ENCODE measurements at regions not wholly inside any gene's neighbourhood (a gene's known extent, or its start where the extent isn't known, plus 50 kb on each side); places are given as distances from the start of the nearest gene placed in this dataset.

DNA sequence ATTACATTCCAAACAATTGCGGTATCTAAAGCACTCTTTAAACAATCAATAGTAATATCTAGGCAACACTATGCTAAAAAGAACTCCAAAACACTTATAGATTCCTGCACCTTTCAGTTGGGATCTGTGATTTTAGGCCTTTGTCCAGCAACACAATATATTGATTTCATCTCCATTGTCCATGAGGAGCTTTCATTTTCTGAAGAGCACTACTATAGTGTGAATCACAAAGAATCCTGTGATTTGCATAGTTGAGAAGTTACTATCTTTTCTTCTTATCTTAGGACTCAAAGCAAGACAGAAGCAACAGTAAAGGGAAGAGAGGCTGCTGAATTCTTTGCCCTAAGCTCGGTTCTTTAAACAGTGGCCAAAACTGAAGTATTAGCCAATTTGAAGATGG lies 846.8 kb downstream of the IPMK start:
- TF ChIP-seq, protein P1, sequence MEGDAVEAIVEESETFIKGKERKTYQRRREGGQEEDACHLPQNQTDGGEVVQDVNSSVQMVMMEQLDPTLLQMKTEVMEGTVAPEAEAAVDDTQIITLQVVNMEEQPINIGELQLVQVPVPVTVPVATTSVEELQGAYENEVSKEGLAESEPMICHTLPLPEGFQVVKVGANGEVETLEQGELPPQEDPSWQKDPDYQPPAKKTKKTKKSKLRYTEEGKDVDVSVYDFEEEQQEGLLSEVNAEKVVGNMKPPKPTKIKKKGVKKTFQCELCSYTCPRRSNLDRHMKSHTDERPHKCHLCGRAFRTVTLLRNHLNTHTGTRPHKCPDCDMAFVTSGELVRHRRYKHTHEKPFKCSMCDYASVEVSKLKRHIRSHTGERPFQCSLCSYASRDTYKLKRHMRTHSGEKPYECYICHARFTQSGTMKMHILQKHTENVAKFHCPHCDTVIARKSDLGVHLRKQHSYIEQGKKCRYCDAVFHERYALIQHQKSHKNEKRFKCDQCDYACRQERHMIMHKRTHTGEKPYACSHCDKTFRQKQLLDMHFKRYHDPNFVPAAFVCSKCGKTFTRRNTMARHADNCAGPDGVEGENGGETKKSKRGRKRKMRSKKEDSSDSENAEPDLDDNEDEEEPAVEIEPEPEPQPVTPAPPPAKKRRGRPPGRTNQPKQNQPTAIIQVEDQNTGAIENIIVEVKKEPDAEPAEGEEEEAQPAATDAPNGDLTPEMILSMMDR (IDR thresholded peaks at IDR 0.05; ENCODE audit: insufficient read depth, low read length), result no peak
- no peak for DNase-seq (ENCODE audit: low read depth)

DNA sequence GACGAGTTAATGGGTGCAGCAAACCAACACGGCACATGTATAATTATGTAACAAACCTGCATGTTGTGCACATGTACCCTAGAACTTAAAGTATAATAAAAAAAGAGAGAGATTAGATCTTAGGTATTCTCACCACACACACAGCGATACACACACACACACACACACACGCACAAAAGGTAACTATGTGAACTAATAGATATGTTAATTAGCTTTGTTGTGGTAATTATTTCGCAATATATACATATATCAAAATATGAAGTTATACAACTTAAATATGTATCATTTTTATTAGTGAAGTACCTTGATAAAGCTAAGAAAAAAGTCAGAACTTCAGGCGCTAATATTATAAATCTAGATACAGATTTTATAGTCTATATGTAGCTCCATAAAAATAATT lies 849.2 kb downstream of the IPMK start:
- TF ChIP-seq, protein P1 (IDR thresholded peaks at IDR 0.05; ENCODE audit: insufficient read depth, low read length), result no peak
- DNase-seq (ENCODE audit: low read depth), result no peak
- no peak overlapping the region for H3K4me3 ChIP-seq (ENCODE audit: low read depth, low read length)

More for the DNA sequence above, 846.8 kb downstream of the IPMK start:
- no peak overlapping the region for H3K4me3 ChIP-seq (ENCODE audit: low read depth, low read length)

DNA sequence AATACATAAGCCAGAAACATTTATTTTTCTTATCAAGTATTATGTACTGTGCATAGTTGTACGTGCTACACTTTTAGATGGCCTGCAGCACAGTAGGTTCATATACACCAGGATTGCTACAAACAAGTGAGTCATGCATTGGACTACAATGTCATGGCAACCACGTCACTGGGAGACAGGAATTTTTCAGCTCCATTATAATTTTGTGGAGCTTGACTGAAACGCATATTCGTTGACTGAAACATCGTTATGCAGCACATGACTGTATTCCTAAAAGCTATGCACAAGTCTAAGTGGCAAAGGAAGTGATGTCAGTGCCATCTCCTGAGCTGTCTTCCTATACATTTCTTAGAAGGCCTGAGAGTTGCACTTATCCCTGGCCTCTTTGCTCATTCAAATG lies 871.8 kb downstream of the IPMK start:
- DNase-seq (ENCODE audit: low read depth), result no peak
- TF ChIP-seq, protein P1 (IDR thresholded peaks at IDR 0.05; ENCODE audit: insufficient read depth, low read length), result no peak
- H3K4me3 ChIP-seq (ENCODE audit: low read depth, low read length), result no peak overlapping the region

DNA sequence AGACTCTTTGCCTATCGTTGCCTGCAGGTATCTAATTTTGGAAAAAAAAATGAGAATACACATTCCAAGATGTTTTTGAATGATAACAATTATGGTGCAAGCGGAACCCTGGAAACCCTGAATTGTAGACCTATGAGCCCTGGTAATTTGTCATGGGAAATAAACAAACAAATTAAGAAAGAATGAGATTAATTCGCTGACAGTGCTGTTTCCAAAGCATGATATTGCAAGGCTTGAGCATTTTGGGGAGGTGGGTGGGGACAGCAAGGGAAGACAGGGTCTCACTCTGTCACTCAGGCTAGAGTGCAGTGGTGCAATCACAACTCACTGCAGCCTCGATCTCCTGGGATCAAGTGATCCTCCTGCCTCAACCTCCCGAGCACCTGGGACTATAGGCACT lies 900.3 kb downstream of the IPMK start:
- TF ChIP-seq, protein P1 (IDR thresholded peaks at IDR 0.05; ENCODE audit: insufficient read depth, low read length), result no peak
- no peak for DNase-seq (ENCODE audit: low read depth)
- no peak overlapping the region for H3K4me3 ChIP-seq (ENCODE audit: low read depth, low read length)

DNA sequence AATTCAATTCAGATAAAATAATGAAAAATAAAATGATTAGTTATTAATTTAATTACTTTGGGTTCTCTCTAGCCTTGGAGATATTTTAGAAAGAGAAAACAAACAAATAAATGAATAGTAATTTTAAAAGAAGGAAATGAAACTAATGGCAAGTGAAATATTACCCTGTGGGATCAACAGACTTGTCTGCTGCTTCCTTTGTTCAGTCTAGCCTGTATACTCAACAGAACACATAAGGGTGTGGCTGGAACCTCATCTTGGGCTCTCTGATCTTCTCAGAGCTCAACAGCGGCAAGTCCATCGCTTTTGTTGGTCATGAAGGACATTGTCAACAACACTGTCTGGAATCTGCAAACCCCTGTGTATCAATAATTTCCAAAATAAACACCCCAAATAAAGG lies 904.9 kb downstream of the IPMK start:
- DNase-seq (ENCODE audit: low read depth), result no peak
- no peak overlapping the region for H3K4me3 ChIP-seq (ENCODE audit: low read depth, low read length)
- TF ChIP-seq, protein P1 (IDR thresholded peaks at IDR 0.05; ENCODE audit: insufficient read depth, low read length), result no peak

DNA sequence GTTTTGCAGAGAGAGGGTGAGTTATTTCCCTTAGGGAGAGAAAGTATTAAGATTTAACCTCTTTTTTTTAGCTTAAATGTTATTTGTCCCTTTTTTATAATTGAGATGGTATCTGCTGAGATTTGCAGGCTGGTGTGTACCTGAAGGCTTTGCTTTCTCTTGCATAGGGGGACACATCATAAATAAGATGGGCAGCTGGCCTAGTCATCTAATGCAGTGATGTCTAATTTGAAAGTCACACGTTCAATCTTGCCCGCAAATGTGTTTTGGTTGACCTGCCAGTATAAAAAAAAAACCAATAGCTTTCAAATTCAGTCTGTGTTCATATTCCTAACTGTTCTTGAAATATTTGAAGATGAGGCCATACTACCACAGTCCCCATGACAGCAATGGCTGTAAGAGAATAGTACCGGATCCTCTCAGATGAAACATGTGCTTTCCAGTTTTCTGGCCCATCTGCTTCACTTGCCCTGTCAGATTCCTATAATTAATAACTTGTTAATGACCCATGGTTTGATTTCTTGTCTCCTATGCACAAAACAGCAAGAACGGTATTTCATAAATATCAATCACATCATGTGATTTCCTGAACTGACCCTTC lies 914.2 kb downstream of the IPMK start:
- TF ChIP-seq, protein P1 (IDR thresholded peaks at IDR 0.05; ENCODE audit: insufficient read depth, low read length), result no peak
- no peak overlapping the region for H3K4me3 ChIP-seq (ENCODE audit: low read depth, low read length)
- no peak for DNase-seq (ENCODE audit: low read depth)

DNA sequence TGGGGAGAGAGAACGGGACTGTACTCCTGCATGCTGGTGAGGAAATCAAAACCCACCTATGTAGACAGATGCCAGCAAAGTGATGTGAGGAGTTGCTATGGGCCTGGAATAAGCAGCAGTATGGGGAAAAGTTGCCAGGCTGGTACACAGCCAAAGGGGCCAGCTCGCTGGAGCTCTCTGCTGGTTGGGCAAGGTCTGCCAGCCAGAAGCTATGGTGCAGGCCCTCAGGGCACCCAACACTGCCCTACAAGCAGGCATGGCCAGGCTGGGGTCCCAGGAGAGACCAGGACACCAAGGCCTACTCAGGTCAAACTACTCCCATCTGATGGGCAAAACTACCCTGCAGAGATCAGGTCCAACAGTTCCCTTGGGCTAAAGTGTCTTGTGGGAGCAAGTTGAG lies 916.6 kb downstream of the IPMK start:
- H3K4me3 ChIP-seq (ENCODE audit: low read depth, low read length), result no peak overlapping the region
- no peak for DNase-seq (ENCODE audit: low read depth)
- TF ChIP-seq, protein P1 (IDR thresholded peaks at IDR 0.05; ENCODE audit: insufficient read depth, low read length), result no peak

Data from fibroblast of the aortic adventitia (primary cell).